ENCODE measurements at regions not wholly inside any gene's neighbourhood (a gene's known extent, or its start where the extent isn't known, plus 50 kb on each side); places are given as distances from the start of the nearest gene placed in this dataset.

DNA sequence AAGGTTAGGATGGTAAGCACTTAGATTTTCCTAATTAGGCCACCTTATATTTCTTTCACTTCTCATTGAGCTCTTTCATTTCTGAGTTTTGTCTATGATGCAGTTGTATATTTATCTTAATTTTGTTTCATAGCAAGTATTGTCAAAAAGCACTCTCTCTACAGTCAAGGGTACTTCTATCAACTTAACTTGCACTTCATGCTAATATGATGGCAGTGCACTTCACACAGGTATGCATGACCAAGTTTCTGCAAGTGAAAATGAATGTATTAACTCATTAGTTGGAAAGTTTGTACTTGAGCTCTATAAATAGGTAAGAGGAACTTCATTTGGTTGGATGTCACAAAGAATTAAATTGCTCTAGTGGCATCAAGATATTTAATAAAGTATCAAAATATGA is 51.5 kb upstream of the CDH19 start:
- no peak for DNase-seq (ENCODE audit: low read depth)
- H3K4me3 ChIP-seq (ENCODE audit: low read length): no peak overlapping the region
- TF ChIP-seq, protein P1, sequence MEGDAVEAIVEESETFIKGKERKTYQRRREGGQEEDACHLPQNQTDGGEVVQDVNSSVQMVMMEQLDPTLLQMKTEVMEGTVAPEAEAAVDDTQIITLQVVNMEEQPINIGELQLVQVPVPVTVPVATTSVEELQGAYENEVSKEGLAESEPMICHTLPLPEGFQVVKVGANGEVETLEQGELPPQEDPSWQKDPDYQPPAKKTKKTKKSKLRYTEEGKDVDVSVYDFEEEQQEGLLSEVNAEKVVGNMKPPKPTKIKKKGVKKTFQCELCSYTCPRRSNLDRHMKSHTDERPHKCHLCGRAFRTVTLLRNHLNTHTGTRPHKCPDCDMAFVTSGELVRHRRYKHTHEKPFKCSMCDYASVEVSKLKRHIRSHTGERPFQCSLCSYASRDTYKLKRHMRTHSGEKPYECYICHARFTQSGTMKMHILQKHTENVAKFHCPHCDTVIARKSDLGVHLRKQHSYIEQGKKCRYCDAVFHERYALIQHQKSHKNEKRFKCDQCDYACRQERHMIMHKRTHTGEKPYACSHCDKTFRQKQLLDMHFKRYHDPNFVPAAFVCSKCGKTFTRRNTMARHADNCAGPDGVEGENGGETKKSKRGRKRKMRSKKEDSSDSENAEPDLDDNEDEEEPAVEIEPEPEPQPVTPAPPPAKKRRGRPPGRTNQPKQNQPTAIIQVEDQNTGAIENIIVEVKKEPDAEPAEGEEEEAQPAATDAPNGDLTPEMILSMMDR (conservative IDR thresholded peaks at IDR 0.05; ENCODE audit: low read depth, low read length): no peak
